ENCODE measurements at regions not wholly inside any gene's neighbourhood (a gene's known extent, or its start where the extent isn't known, plus 50 kb on each side); places are given as distances from the start of the nearest gene placed in this dataset.

- Histone ChIP-seq H3K4me3 (ENCODE audit: low read depth, low read length) (no peak overlapping the region), H3K36me3 (ENCODE audit: control insufficient read depth, insufficient read depth, low read length) (no peaks in the 10 kb centered on the region), H3K27me3 (ENCODE audit: control insufficient read depth, insufficient read depth, low read length) (no peaks in the 10 kb centered on the region)
- no peak for DNase-seq (ENCODE audit: low read depth)
- no peak for TF ChIP-seq CTCF (IDR thresholded peaks at IDR 0.05; ENCODE audit: insufficient read depth, low read length, poor library complexity, severe bottlenecking)
Observed at GRCh38 chr4:31416498-31416897, 696.3 kb downstream of the PCDH7 start.

DNA sequence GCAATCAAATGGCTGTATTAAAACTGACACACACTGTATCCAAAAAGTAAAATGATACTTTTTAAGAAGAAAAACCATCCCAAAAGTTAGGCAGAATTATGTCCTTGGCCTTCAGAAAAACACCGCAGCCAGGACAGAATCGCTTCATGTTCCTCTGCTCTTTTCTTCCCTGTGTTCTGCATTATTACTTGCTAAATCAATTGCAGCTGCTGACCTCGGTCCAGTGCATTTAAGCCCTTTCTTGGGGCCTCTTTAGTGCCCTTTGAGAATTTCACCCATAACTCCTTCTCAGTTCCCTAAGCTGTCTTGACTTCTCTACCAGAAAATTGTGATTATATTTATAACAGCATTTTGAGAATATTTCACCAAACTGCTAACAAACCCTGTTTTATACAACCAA is 696.9 kb downstream of the PCDH7 start:
- no peak for TF ChIP-seq CTCF (IDR thresholded peaks at IDR 0.05; ENCODE audit: insufficient read depth, low read length, poor library complexity, severe bottlenecking)
- no peak for DNase-seq (ENCODE audit: low read depth)
- no peaks in the 10 kb centered on the region for H3K27me3 ChIP-seq (ENCODE audit: control insufficient read depth, insufficient read depth, low read length)
- H3K36me3 ChIP-seq (ENCODE audit: control insufficient read depth, insufficient read depth, low read length), result no peaks in the 10 kb centered on the region
- no peak overlapping the region for H3K4me3 ChIP-seq (ENCODE audit: low read depth, low read length)

GRCh38 chr4:31422006-31422405 is 701.8 kb downstream of the PCDH7 start:
- no peaks in the 10 kb centered on the region for H3K27me3 ChIP-seq (ENCODE audit: control insufficient read depth, insufficient read depth, low read length)
- no peaks in the 10 kb centered on the region for H3K36me3 ChIP-seq (ENCODE audit: control insufficient read depth, insufficient read depth, low read length)
- TF ChIP-seq CTCF (IDR thresholded peaks at IDR 0.05; ENCODE audit: insufficient read depth, low read length, poor library complexity, severe bottlenecking), result no peak
- DNase-seq (ENCODE audit: low read depth), result no peak
- H3K4me3 ChIP-seq (ENCODE audit: low read depth, low read length), result no peak overlapping the region

GRCh38 chr4:31427691-31428090 is 707.5 kb downstream of the PCDH7 start:
- DNase-seq (ENCODE audit: low read depth), result no peak
- Histone ChIP-seq H3K36me3 (ENCODE audit: control insufficient read depth, insufficient read depth, low read length) (no peaks in the 10 kb centered on the region), H3K4me3 (ENCODE audit: low read depth, low read length) (no peak overlapping the region), H3K27me3 (ENCODE audit: control insufficient read depth, insufficient read depth, low read length) (no peaks in the 10 kb centered on the region)
- TF ChIP-seq CTCF (IDR thresholded peaks at IDR 0.05; ENCODE audit: insufficient read depth, low read length, poor library complexity, severe bottlenecking), result no peak

- TF ChIP-seq CTCF (IDR thresholded peaks at IDR 0.05; ENCODE audit: insufficient read depth, low read length, poor library complexity, severe bottlenecking), result no peak
- no peak for DNase-seq (ENCODE audit: low read depth)
- H3K27me3 ChIP-seq (ENCODE audit: control insufficient read depth, insufficient read depth, low read length), result no peaks in the 10 kb centered on the region
- H3K36me3 ChIP-seq (ENCODE audit: control insufficient read depth, insufficient read depth, low read length), result no peaks in the 10 kb centered on the region
- no peak overlapping the region for H3K4me3 ChIP-seq (ENCODE audit: low read depth, low read length)
Observed at GRCh38 chr4:31442236-31442635, 722.1 kb downstream of the PCDH7 start.

DNA sequence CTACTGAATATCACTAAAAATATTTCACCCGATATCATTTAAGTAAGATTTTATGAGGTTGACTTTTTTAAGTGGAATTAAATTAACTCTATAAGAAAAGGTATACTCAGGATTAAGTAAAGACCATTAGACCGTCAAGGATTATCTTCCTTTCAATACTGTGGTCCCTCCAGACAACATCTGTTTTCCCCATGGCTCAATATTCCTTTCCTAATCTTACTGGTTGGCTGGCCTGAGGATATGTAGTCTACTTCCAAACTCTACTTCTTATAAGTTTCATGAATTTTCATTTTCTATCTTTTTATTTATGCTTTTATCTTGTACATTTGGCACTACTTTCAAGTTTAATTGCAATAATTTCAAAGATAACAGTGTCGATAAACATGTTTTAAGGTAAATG is 725.4 kb downstream of the PCDH7 start:
- no peak for DNase-seq (ENCODE audit: low read depth)
- no peak for TF ChIP-seq CTCF (IDR thresholded peaks at IDR 0.05; ENCODE audit: insufficient read depth, low read length, poor library complexity, severe bottlenecking)
- Histone ChIP-seq H3K27me3 (ENCODE audit: control insufficient read depth, insufficient read depth, low read length) (no peaks in the 10 kb centered on the region), H3K4me3 (ENCODE audit: low read depth, low read length) (no peak overlapping the region), H3K36me3 (ENCODE audit: control insufficient read depth, insufficient read depth, low read length) (no peaks in the 10 kb centered on the region)

Data from kidney epithelial cell (primary cell).